IPS-18a (cell line): ENCODE measurements at regions not wholly inside any gene's neighbourhood (a gene's known extent, or its start where the extent isn't known, plus 50 kb on each side); places are given as distances from the start of the nearest gene placed in this dataset.
"Not testable (repeated sequence)": the region's sequence is repeated elsewhere in the genome, so short reads cannot be mapped to it uniquely, and the experiment has no call there.

ENCODE experiments used
- H3K27ac ChIP-seq: one replicate; pipeline ENCODE4 v1.5.1; 2013; ENCODE audit warnings: low read length
- H3K27me3 ChIP-seq: one replicate; pipeline ENCODE4 v1.6.1; 2013; ENCODE audit warnings: mild to moderate bottlenecking, low read length; ENCODE audit not compliant: control insufficient read depth, insufficient read depth
- H3K36me3 ChIP-seq: one replicate; pipeline ENCODE4 v1.6.1; 2013; ENCODE audit warnings: low read depth, low read length; ENCODE audit not compliant: control insufficient read depth
- H3K4me1 ChIP-seq: one replicate; pipeline ENCODE4 v1.6.1; 2013; ENCODE audit warnings: low read depth, low read length; ENCODE audit not compliant: control insufficient read depth
- H3K4me3 ChIP-seq: one replicate; pipeline ENCODE4 v1.5.1; 2013; ENCODE audit warnings: low read length
- H3K9ac ChIP-seq: one replicate; pipeline ENCODE4 v1.6.1; 2013; ENCODE audit warnings: mild to moderate bottlenecking, low read length, moderate library complexity
- H3K9me3 ChIP-seq: one replicate; pipeline ENCODE4 v1.6.1; 2013; ENCODE audit warnings: low read depth, low read length; ENCODE audit not compliant: control insufficient read depth

DNA sequence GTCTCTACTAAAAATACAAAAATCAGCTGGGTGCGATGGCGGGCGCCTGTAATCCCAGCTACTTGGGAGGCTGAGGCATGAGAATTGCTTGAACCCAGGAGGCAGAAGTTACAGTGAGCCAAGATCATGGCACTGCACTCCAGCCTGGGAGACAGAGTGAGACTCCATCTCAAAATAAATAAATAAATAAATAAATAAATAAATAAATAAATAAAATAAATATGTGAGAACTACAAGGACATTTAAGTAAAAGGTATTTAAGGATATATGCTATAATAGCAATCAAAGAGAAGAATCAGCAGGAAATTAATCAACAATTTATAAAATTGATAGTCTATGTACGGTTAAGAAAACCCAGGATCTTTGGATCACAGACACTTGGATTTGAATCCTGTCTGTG, 154.0 kb upstream of the MPDZ start:
- H3K27ac ChIP-seq, H3K9me3 ChIP-seq, H3K4me3 ChIP-seq, H3K9ac ChIP-seq, H3K36me3 ChIP-seq, H3K27me3 ChIP-seq: not testable (repeated sequence)
- H3K4me1 ChIP-seq: peaks cover 33% of the 10 kb centered on the region

GRCh38 chr9:13432904-13433303, 153.4 kb upstream of the MPDZ start:
- Histone ChIP-seq H3K4me3 (no peak overlapping the region), H3K9me3 (no peaks in the 10 kb centered on the region)

DNA sequence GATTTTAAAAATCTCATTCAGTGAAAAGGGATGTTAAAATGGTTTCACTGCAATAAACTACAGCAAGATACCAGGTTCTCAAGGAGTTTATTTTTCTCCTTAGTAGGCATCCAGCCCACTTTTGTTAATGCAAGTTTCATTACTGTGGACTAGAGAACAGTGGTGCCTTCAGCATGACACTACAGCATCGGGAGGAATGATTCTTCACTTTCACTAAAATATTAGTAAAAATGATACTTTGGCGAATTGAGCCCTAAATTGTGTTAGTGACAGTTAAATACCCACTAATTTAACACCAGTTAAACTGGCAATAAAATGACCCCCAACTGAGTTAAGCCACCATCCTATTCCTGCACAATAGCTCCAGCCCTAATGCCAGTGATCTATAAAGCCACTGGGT, 152.2 kb upstream of the MPDZ start:
- Histone ChIP-seq H3K4me1 (peaks cover 40% of the 10 kb centered on the region), H3K27ac (no peak overlapping the region), H3K9ac (no peak overlapping the region), H3K27me3 (no peaks in the 10 kb centered on the region), H3K36me3 (no peaks in the 10 kb centered on the region), H3K9me3 (no peaks in the 10 kb centered on the region), H3K4me3 (no peak overlapping the region)

More at GRCh38 chr9:13432904-13433303, 153.4 kb upstream of the MPDZ start:
- no peak overlapping the region for H3K9ac ChIP-seq
- H3K36me3 ChIP-seq: no peaks in the 10 kb centered on the region
- no peak overlapping the region for H3K27ac ChIP-seq
- H3K4me1 ChIP-seq: peaks cover 37% of the 10 kb centered on the region
- no peaks in the 10 kb centered on the region for H3K27me3 ChIP-seq

- Histone ChIP-seq H3K36me3 (no peaks in the 10 kb centered on the region), H3K27me3 (no peaks in the 10 kb centered on the region), H3K27ac (no peak overlapping the region), H3K9ac (no peak overlapping the region), H3K4me3 (no peak overlapping the region), H3K4me1 (peaks cover 40% of the 10 kb centered on the region), H3K9me3 (no peaks in the 10 kb centered on the region)
Observed at GRCh38 chr9:13431222-13431536, 151.7 kb upstream of the MPDZ start.

DNA sequence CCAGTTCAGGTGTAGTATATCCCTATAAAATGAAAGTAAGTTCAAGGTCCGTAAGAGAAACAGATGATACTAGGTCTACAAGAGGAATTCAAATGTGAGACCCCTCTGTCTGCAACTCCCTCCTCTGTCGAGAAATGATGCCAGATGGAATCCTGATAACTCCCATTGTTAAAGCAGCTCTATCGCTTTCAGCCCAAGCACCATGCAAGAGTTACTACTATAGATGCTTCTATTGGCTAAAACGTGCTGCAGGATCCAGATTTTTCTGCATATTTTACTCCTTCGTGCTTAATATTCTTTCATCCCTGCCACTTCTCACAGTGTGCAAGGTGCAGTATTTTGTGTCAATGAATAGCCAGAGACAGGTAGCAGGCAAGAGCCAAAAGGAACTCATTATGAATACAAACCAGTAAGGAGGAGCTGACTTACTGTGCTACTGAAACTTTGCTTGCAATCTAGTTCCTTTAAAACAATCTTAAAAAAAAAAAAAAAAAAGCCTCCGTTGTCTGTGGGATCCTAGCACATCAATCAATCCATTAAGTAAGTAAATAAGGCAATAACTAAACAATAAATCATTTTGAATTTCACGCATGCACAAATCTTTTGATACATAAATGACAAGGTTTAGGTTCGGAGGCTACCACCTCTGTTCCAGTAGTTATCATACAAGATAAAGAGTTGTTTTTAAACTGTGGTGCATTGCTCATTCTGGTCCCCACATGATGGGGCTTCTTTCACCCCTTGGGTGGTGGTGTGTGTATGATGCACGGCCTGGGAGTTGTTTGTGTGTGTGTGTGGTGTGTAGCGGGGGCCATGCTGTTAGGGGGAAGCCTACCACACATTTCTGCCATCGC, 151.1 kb upstream of the MPDZ start:
- Histone ChIP-seq H3K4me1 (peaks cover 40% of the 10 kb centered on the region), H3K9ac (no peak overlapping the region), H3K9me3 (no peaks in the 10 kb centered on the region), H3K36me3 (no peaks in the 10 kb centered on the region), H3K27me3 (no peaks in the 10 kb centered on the region), H3K4me3 (no peak overlapping the region), H3K27ac (no peak overlapping the region)

DNA sequence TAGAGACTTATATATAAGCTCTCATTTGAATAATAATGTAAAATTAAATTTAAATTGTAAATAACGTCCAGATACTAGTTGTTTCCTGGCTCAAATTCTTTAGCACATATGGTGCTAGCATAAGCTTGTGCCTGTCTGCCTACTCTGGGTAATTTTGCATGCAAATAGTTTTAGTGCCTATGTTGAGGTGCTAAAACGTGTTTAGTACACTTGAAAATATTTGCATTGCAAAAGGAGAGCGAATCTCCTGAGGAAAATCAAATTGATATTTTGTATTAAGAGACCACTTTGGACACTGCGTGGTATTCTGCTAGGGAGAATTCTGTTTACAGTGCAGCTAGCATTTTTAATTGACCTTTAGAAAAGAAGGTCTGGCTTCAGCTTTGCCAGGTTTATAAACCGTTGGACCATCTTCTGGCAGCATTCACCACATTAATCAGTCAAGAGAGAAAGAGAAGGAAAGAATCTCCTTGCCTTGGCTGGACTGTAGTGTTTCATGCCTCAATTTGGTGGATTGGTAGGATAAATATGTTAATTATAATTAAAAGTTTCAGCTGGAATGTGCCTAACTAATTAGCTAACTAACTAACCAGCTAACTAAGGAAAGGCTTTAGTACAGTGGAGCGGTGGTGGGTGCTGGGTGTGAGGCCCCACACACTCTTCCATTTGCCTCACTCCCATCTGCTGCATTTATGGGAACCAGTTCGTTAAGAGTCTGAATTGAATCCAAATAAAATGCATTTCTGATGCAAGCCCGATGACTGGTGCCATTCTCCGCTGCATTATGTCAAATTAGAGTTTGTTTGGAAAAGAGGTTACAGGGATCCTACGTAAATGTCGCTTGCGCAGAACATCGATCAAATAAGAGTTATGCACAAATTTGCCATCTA, 150.1 kb upstream of the MPDZ start:
- Histone ChIP-seq H3K36me3 (no peaks in the 10 kb centered on the region), H3K27ac (no peak overlapping the region), H3K9me3 (no peaks in the 10 kb centered on the region), H3K9ac (no peak overlapping the region), H3K4me1 (peaks cover 40% of the 10 kb centered on the region), H3K27me3 (no peaks in the 10 kb centered on the region), H3K4me3 (no peak overlapping the region)

GRCh38 chr9:13428766-13429165, 149.3 kb upstream of the MPDZ start:
- Histone ChIP-seq H3K4me3 (no peak overlapping the region), H3K27me3 (no peaks in the 10 kb centered on the region), H3K4me1 (peaks cover 40% of the 10 kb centered on the region), H3K36me3 (no peaks in the 10 kb centered on the region), H3K9ac (no peak overlapping the region), H3K27ac (no peak overlapping the region), H3K9me3 (no peaks in the 10 kb centered on the region)

DNA sequence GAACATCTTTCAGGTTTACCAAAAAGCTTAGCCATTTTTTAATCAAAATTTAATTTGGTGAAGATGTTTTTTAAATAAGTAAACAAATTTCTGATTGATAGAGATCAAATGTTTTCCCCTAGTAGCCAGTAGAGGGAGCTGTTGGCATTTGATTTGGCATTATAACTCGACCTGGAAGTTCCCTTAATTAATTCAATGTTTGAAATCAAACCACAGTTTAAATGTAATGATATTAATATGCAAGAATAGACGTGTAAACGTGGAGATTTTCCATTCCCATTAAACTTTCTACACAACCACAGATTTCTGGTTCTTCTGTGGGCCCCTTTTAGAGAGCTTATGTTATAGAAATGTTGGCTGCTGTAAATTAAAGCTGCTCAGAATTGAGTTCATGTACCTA, 148.1 kb upstream of the MPDZ start:
- H3K9ac ChIP-seq: peak overlapping the region; percentile 14
- peaks cover 40% of the 10 kb centered on the region for H3K4me1 ChIP-seq
- no peak overlapping the region for H3K4me3 ChIP-seq
- H3K27ac ChIP-seq: no peak overlapping the region
- H3K36me3 ChIP-seq: no peaks in the 10 kb centered on the region
- H3K9me3 ChIP-seq: no peaks in the 10 kb centered on the region
- no peaks in the 10 kb centered on the region for H3K27me3 ChIP-seq

DNA sequence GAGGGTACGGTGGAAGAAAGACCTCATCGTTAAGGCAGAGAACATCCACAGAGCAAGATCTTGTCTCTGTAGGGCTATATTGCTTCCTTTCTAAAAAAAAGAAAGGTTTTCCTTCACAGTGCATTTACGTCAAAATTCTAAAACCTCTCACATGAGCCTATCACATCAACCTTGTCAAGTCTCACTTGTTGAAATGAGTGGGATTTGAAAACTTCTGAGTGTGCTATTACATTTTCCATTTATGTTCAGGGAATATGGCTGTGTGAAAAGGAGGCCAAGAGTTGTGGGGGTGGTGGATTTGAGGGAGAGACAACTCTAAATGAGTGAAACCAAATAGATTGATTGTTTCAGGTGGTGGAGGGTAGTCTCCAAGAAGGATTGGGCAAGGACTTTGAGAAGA, 147.1 kb upstream of the MPDZ start:
- H3K9me3 ChIP-seq: no peaks in the 10 kb centered on the region
- no peak overlapping the region for H3K4me3 ChIP-seq
- peaks cover 38% of the 10 kb centered on the region for H3K4me1 ChIP-seq
- no peak overlapping the region for H3K27ac ChIP-seq
- no peak overlapping the region for H3K9ac ChIP-seq
- no peaks in the 10 kb centered on the region for H3K36me3 ChIP-seq
- H3K27me3 ChIP-seq: no peaks in the 10 kb centered on the region

DNA sequence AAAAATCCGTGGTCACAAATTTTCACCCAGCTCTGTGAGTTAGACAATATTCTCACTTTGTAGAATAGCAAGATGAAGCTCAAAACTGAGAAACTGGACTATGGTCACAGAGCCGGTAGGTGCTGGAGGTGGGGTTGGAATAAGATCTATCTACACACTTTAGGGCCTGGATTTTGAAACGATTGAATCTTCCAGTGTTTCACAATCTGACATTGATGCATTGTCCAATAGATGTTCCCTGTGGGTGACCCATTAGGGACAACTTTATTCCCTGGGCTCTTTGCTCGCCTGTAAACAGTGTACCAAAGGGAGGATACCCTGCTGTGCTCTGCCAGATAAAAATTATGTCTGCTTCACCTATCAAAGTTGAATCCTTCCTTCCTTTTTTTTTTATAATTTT, 145.4 kb upstream of the MPDZ start:
- H3K9ac ChIP-seq: no peak overlapping the region
- no peaks in the 10 kb centered on the region for H3K27me3 ChIP-seq
- no peaks in the 10 kb centered on the region for H3K36me3 ChIP-seq
- H3K9me3 ChIP-seq: no peaks in the 10 kb centered on the region
- H3K4me3 ChIP-seq: no peak overlapping the region
- H3K27ac ChIP-seq: no peak overlapping the region
- H3K4me1 ChIP-seq: peaks cover 21% of the 10 kb centered on the region

- Histone ChIP-seq H3K27ac (no peak overlapping the region), H3K27me3 (no peaks in the 10 kb centered on the region), H3K9me3 (no peaks in the 10 kb centered on the region), H3K36me3 (no peaks in the 10 kb centered on the region), H3K4me1 (peaks cover 14% of the 10 kb centered on the region), H3K9ac (no peak overlapping the region), H3K4me3 (no peak overlapping the region)
Observed at GRCh38 chr9:13424204-13424603, 144.7 kb upstream of the MPDZ start.
